K562 (cell line): ENCODE measurements at regions not wholly inside any gene's neighbourhood (a gene's known extent, or its start where the extent isn't known, plus 50 kb on each side); places are given as distances from the start of the nearest gene placed in this dataset.
A peak's percentile ranks its signal among the peaks of the same experiment; 100 is the strongest.

Source experiments
- BMI1 ChIP-seq: fragments of 150-350 bp; IDR thresholded peaks from 2 replicates; pipeline ENCODE4 v1.6.1; 2014; ENCODE audit warnings: low read length
- GATAD2B ChIP-seq: fragments of 450-650 bp; IDR thresholded peaks from 2 replicates; pipeline ENCODE4 v1.6.1; 2017; ENCODE audit warnings: mild to moderate bottlenecking, borderline replicate concordance
- GTF2F1 ChIP-seq: IDR thresholded peaks from 2 replicates; pipeline ENCODE4 v1.6.1; 2011; ENCODE audit warnings: low read depth, low read length, improper control_type of control experiment
- RBM22 ChIP-seq: fragments of 200-400 bp; formaldehyde crosslinking; IDR thresholded peaks from 2 replicates; pipeline ENCODE4 v1.6.1; 2018; ENCODE audit warnings: low read length, low read depth; ENCODE audit not compliant: poor library complexity, severe bottlenecking
- ZBTB8A ChIP-seq: fragments of 450-650 bp; IDR thresholded peaks from 2 replicates; pipeline ENCODE4 v1.6.1; 2018; ENCODE audit warnings: mild to moderate bottlenecking, moderate library complexity; ENCODE audit not compliant: partially characterized antibody
- ZMIZ1 ChIP-seq, 2 experiments: fragments of 150-350 bp in 1 of 2; IDR thresholded peaks; 2 replicates each; pipeline ENCODE4 v1.6.1; 2012 to 2016; ENCODE audit warnings: low read depth in 2 of 2, low read length in 2 of 2, mild to moderate bottlenecking in 1 of 2, moderate library complexity in 1 of 2
- ZNF318 ChIP-seq, 2 experiments: fragments of 450-650 bp; IDR thresholded peaks; 2 replicates each; pipeline ENCODE4 v1.6.1; 2016; ENCODE audit warnings: mild to moderate bottlenecking in 2 of 2, borderline replicate concordance in 1 of 2, low read depth in 1 of 2, moderate library complexity in 1 of 2

- TF ChIP-seq ZMIZ1 (IDR thresholded peaks at IDR 0.05; ENCODE audit: low read depth in 2 of 2, low read length in 2 of 2) (peak in 1 of 2 experiments; percentile 65; a peak in 2 of 4 replicates), GATAD2B (peak; percentile 64; the same call in 1 of the 2 replicates), RBM22 (no peak), BMI1 (no peak), ZBTB8A (no peak), GTF2F1 (no peak), ZNF318 (IDR thresholded peaks at IDR 0.05; ENCODE audit: borderline replicate concordance in 1 of 2, low read depth in 1 of 2) (no peak)
These were observed 78.4 kb upstream of the CTDP1 start (continued) for GRCh38 chr18:79601234-79601633.
